SK-N-SH (cell line): ENCODE measurements at regions not wholly inside any gene's neighbourhood (a gene's known extent, or its start where the extent isn't known, plus 50 kb on each side); places are given as distances from the start of the nearest gene placed in this dataset.

Experiments
- CTCF ChIA-PET: fragments of 300-600, 350-600 bp; formaldehyde crosslinking; extraction: SDS; loops from one replicate; lab custom pipeline; 2021; lab: Yijun Ruan, JAX
- POLR2A ChIA-PET: fragments of 350-600 bp; sonication (Branson Sonifier 250); formaldehyde crosslinking; extraction: SDS; loops from one replicate; lab custom pipeline; 2020; ENCODE audit warnings: antibody characterized with exemption, inconsistent platforms; lab: Yijun Ruan, JAX
- DNase-seq: peaks from one replicate; pipeline ENCODE4 v3.0.0; 2012
- H2AFZ ChIP-seq: fragments of 200-600 bp; sonication (generic); 2 replicates; pipeline ENCODE4 v1.8.1; 2016; ENCODE audit warnings: antibody characterized with exemption, mild to moderate bottlenecking, low read depth
- H3F3A ChIP-seq: fragments of 200-600 bp; sonication (generic); replicated peaks from 2 replicates; pipeline ENCODE3; 2016; ENCODE audit warnings: antibody characterized with exemption, mild to moderate bottlenecking; ENCODE audit not compliant: insufficient read depth
- H3K27ac ChIP-seq, 2 experiments: fragments of 200-500 bp in 1 of 2; fragments of 200-600 bp in 1 of 2; sonication (Bioruptor generic) in 1 of 2; sonication (generic), shearing (Covaris generic) in 1 of 2; 2 replicates each; pipeline versions ENCODE4 v1.5.1 to v1.6.1; 2014 to 2016; ENCODE audit warnings: low read depth in 2 of 2, inconsistent platforms in 1 of 2, low read length in 1 of 2, mild to moderate bottlenecking in 1 of 2, mixed read lengths in 1 of 2
- H3K27me3 ChIP-seq: fragments of 200-600 bp; sonication (generic), shearing (Covaris generic); 2 replicates; pipeline ENCODE4 v1.6.1; 2016; ENCODE audit warnings: mixed run types; ENCODE audit not compliant: insufficient read depth
- H3K36me3 ChIP-seq, 2 experiments: fragments of 200-500 bp in 1 of 2; fragments of 200-600 bp in 1 of 2; sonication (Bioruptor generic) in 1 of 2; sonication (generic) in 1 of 2; replicated peaks in 1 of 2; 2 replicates each; pipeline versions ENCODE3 to v1.5.1; 2014 to 2016; ENCODE audit warnings: low read length in 1 of 2, mild to moderate bottlenecking in 1 of 2; ENCODE audit not compliant: insufficient read depth in 2 of 2, control insufficient read depth in 1 of 2
- H3K4me1 ChIP-seq, 2 experiments: fragments of 200-500 bp in 1 of 2; fragments of 200-600 bp in 1 of 2; sonication (Bioruptor generic) in 1 of 2; sonication (generic), shearing (Covaris generic) in 1 of 2; 2 replicates each; pipeline versions ENCODE4 v1.5.1 to v1.6.1; 2014 to 2016; ENCODE audit warnings: low read depth in 1 of 2, low read length in 1 of 2, mixed run types in 1 of 2; ENCODE audit not compliant: insufficient read depth in 2 of 2, control insufficient read depth in 1 of 2
- H3K4me2 ChIP-seq: fragments of 200-600 bp; sonication (generic), shearing (Covaris generic); 2 replicates; pipeline ENCODE4 v1.6.1; 2017; ENCODE audit warnings: mixed run types
- H3K4me3 ChIP-seq, 2 experiments: fragments of 200-500 bp in 1 of 2; fragments of 200-600 bp in 1 of 2; sonication (Bioruptor generic) in 1 of 2; sonication (generic), shearing (Covaris generic) in 1 of 2; 2 replicates each; pipeline versions ENCODE4 v1.5.1 to v1.8.1; 2014 to 2016; ENCODE audit warnings: low read depth in 2 of 2, inconsistent platforms in 1 of 2, low read length in 1 of 2, mild to moderate bottlenecking in 1 of 2, mixed read lengths in 1 of 2, moderate library complexity in 1 of 2
- H3K79me2 ChIP-seq: fragments of 200-600 bp; sonication (generic); 2 replicates; pipeline ENCODE4 v1.8.1; 2017; ENCODE audit warnings: mild to moderate bottlenecking; ENCODE audit not compliant: insufficient read depth
- H3K9ac ChIP-seq: fragments of 200-600 bp; sonication (generic); 2 replicates; pipeline ENCODE4 v1.6.1; 2017; ENCODE audit warnings: mixed run types
- H3K9me2 ChIP-seq: fragments of 200-600 bp; sonication (generic); 2 replicates; pipeline ENCODE4 v1.6.1; 2017; ENCODE audit warnings: mixed run types
- H3K9me3 ChIP-seq: fragments of 200-600 bp; sonication (generic); 2 replicates; pipeline ENCODE4 v1.6.1; 2017; ENCODE audit warnings: mixed run types, mild to moderate bottlenecking, moderate library complexity
- H4K20me1 ChIP-seq: fragments of 200-600 bp; sonication (generic); 2 replicates; pipeline ENCODE4 v1.6.1; 2017; ENCODE audit warnings: mild to moderate bottlenecking, mixed run types; ENCODE audit not compliant: insufficient read depth
- CHD2 ChIP-seq: fragments of 150-350 bp; IDR thresholded peaks from 2 replicates; pipeline ENCODE4 v1.6.1; 2018; ENCODE audit warnings: low read length; ENCODE audit not compliant: partially characterized antibody
- ELF1 ChIP-seq: IDR thresholded peaks from 2 replicates; pipeline ENCODE4 v1.4.0; 2012
- EP300 ChIP-seq, 2 experiments: IDR thresholded peaks; 2 replicates each; pipeline versions ENCODE4 v1.4.0 to v1.6.1; 2012; ENCODE audit warnings: borderline replicate concordance in 1 of 2, low read depth in 1 of 2, low read length in 1 of 2
- EZH2phosphoT487 ChIP-seq: fragments of 200-600 bp; sonication (generic); IDR thresholded peaks from 2 replicates; pipeline ENCODE4 v1.6.1; 2017; ENCODE audit warnings: low read depth, mixed run types, mild to moderate bottlenecking, antibody characterized with exemption, moderate library complexity, borderline replicate concordance
- FOSL2 ChIP-seq: IDR thresholded peaks from 2 replicates; pipeline ENCODE4 v1.4.0; 2012; ENCODE audit warnings: low read depth, mild to moderate bottlenecking, moderate library complexity, borderline replicate concordance
- GATA2 ChIP-seq: sonication (generic); formaldehyde crosslinking; IDR thresholded peaks from 2 replicates; pipeline ENCODE4 v1.5.0; 2020; ENCODE audit warnings: mild to moderate bottlenecking, missing genetic modification reagents
- JUND ChIP-seq: IDR thresholded peaks from 2 replicates; pipeline ENCODE4 v1.4.0; 2012
- MXI1 ChIP-seq: IDR thresholded peaks from 2 replicates; pipeline ENCODE4 v1.6.1; 2012; ENCODE audit warnings: mild to moderate bottlenecking, low read depth, low read length, improper control_type of control experiment
- NRF1 ChIP-seq: IDR thresholded peaks from 2 replicates; pipeline ENCODE4 v1.6.1; 2012; ENCODE audit warnings: low read depth, mild to moderate bottlenecking, low read length
- POLR2AphosphoS5 ChIP-seq: IDR thresholded peaks from 2 replicates; pipeline ENCODE4 v1.6.1; 2012; ENCODE audit warnings: low read depth, low read length
- RCOR1 ChIP-seq: fragments of 150-350 bp; IDR thresholded peaks from 2 replicates; pipeline ENCODE4 v1.6.1; 2017; ENCODE audit warnings: antibody characterized with exemption, low read length
- SIN3A ChIP-seq: IDR thresholded peaks from 2 replicates; pipeline ENCODE4 v1.6.1; 2012; ENCODE audit warnings: low read depth, mild to moderate bottlenecking, low read length, moderate library complexity, borderline replicate concordance
- TAF1 ChIP-seq: IDR thresholded peaks from 2 replicates; pipeline ENCODE4 v1.6.1; 2012; ENCODE audit warnings: low read depth, mild to moderate bottlenecking, low read length, moderate library complexity, borderline replicate concordance
- TEAD4 ChIP-seq: IDR thresholded peaks from 2 replicates; pipeline ENCODE4 v1.4.0; 2012; ENCODE audit warnings: mild to moderate bottlenecking, borderline replicate concordance; ENCODE audit not compliant: insufficient read depth
- YY1 ChIP-seq: IDR thresholded peaks from 2 replicates; pipeline ENCODE4 v1.4.0; 2012; ENCODE audit warnings: low read depth, mild to moderate bottlenecking
- WGBS: methylation state at CpG from one replicate; pipeline ENCODE4 v1.1.6; 2017; ENCODE audit warnings: low lambda C conversion rate; 5-methylcytosine and 5-hydroxymethylcytosine counted together
- TF ChIP-seq, protein P1 (sequence below): IDR thresholded peaks from 2 replicates; pipeline ENCODE4; 2012
- TF ChIP-seq, protein P2 (sequence below): fragments of 200-600 bp; sonication (generic); IDR thresholded peaks from 2 replicates; pipeline ENCODE4 v1.6.1; 2017; ENCODE audit warnings: antibody characterized with exemption, mild to moderate bottlenecking, moderate library complexity
- TF ChIP-seq, protein P3 (sequence below): fragments of 150-350 bp; IDR thresholded peaks from 2 replicates; pipeline ENCODE4 v1.6.1; 2017; ENCODE audit warnings: antibody characterized with exemption, low read length, low read depth, borderline replicate concordance
- TF ChIP-seq, protein P4 (sequence below): fragments of 150-350 bp; IDR thresholded peaks from 2 replicates; pipeline ENCODE4 v1.6.1; 2016; ENCODE audit warnings: mild to moderate bottlenecking, low read depth, low read length

DNA sequence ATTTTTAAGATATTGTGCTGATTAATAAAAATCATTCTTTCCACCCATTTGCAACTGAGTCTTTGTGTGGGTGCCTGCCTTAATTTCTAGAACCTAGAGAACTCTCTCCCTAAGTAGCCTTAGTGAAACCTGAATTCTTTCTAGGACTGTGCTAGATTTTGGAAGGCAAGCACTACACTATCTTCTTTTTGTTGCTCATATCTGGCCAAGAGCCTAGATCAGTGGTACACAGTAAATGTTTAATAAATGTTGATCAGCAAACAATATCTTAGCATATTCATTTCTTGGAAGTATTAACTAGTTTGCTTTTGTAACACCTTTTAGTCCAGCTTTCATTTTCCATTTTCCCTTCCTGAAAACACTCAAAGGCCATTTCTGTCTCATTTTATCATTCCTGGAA lies 108.5 kb upstream of the CARMIL1 start:
- ChIA-PET POLR2A (no interaction called here), CTCF (no interaction called here)
- no peaks in the 10 kb centered on the region for H3K9me2 ChIP-seq
- H3K4me1 ChIP-seq, result peaks cover 27 to 33% of the 10 kb centered on the region in 2 experiments
- no peak overlapping the region for H3K27ac ChIP-seq
- H3K79me2 ChIP-seq, result no peaks in the 10 kb centered on the region
- H2AFZ ChIP-seq, result no peak overlapping the region; the same call in 1 of the 2 replicates
- H3K27me3 ChIP-seq, result no peaks in the 10 kb centered on the region
- no peak overlapping the region for H3K4me3 ChIP-seq
- no peaks in the 10 kb centered on the region for H3K9me3 ChIP-seq
- H3K9ac ChIP-seq, result no peak overlapping the region
- DNase-seq, result no peak
- no peaks in the 10 kb centered on the region for H4K20me1 ChIP-seq
- no peaks in the 10 kb centered on the region for H3K36me3 ChIP-seq
- TF ChIP-seq, protein P1, sequence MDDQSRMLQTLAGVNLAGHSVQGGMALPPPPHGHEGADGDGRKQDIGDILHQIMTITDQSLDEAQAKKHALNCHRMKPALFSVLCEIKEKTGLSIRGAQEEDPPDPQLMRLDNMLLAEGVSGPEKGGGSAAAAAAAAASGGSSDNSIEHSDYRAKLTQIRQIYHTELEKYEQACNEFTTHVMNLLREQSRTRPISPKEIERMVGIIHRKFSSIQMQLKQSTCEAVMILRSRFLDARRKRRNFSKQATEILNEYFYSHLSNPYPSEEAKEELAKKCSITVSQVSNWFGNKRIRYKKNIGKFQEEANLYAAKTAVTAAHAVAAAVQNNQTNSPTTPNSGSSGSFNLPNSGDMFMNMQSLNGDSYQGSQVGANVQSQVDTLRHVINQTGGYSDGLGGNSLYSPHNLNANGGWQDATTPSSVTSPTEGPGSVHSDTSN, result no peak
- no peak for TF ChIP-seq YY1
- TF ChIP-seq, protein P2, sequence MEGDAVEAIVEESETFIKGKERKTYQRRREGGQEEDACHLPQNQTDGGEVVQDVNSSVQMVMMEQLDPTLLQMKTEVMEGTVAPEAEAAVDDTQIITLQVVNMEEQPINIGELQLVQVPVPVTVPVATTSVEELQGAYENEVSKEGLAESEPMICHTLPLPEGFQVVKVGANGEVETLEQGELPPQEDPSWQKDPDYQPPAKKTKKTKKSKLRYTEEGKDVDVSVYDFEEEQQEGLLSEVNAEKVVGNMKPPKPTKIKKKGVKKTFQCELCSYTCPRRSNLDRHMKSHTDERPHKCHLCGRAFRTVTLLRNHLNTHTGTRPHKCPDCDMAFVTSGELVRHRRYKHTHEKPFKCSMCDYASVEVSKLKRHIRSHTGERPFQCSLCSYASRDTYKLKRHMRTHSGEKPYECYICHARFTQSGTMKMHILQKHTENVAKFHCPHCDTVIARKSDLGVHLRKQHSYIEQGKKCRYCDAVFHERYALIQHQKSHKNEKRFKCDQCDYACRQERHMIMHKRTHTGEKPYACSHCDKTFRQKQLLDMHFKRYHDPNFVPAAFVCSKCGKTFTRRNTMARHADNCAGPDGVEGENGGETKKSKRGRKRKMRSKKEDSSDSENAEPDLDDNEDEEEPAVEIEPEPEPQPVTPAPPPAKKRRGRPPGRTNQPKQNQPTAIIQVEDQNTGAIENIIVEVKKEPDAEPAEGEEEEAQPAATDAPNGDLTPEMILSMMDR, result no peak
- TF ChIP-seq FOSL2, result no peak
- no peak for TF ChIP-seq TEAD4
- no peak for TF ChIP-seq JUND
- no peak overlapping the region for H3K4me2 ChIP-seq
- H3F3A ChIP-seq, result peaks cover 37% of the 10 kb centered on the region

DNA sequence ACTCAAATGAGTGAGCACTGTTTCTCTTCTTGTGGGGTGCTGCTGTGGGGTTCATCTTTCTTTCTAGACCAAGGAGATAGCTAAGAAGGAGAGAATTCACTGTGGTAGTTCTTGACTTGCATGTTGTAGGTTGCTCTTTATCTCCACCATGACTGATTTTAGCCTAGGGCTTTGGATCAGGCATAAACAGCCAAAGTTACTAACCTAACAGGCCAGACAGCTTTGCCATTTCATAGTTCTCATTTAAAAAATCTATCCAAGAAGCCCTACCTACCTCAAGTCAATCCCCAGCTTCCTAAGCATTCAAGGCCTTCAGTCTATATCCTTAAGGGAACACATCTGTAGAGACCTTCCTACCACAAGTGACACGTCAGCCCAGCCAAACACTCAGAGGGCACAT lies 107.9 kb upstream of the CARMIL1 start:
- no peak for DNase-seq
- Histone ChIP-seq H3K27ac (no peak overlapping the region), H3K79me2 (no peaks in the 10 kb centered on the region), H3K9ac (no peak overlapping the region), H3K9me3 (no peaks in the 10 kb centered on the region), H3K36me3 (no peaks in the 10 kb centered on the region), H3K9me2 (no peaks in the 10 kb centered on the region), H3K4me3 (no peak overlapping the region), H3F3A (peaks cover 37% of the 10 kb centered on the region), H3K4me1 (peaks cover 24 to 34% of the 10 kb centered on the region in 2 experiments), H4K20me1 (no peaks in the 10 kb centered on the region), H3K4me2 (no peak overlapping the region), H2AFZ (no peak overlapping the region; the same call in 1 of the 2 replicates), H3K27me3 (no peaks in the 10 kb centered on the region)
- no peak for TF ChIP-seq GATA2
- TF ChIP-seq MXI1, result no peak
- TF ChIP-seq SIN3A, result no peak
- TF ChIP-seq, protein P3, sequence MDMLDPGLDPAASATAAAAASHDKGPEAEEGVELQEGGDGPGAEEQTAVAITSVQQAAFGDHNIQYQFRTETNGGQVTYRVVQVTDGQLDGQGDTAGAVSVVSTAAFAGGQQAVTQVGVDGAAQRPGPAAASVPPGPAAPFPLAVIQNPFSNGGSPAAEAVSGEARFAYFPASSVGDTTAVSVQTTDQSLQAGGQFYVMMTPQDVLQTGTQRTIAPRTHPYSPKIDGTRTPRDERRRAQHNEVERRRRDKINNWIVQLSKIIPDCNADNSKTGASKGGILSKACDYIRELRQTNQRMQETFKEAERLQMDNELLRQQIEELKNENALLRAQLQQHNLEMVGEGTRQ, result no peak
- TF ChIP-seq EP300 (IDR thresholded peaks at IDR 0.05; ENCODE audit: borderline replicate concordance in 1 of 2, low read depth in 1 of 2, low read length in 1 of 2), result no peak
- TF ChIP-seq NRF1, result no peak
- TF ChIP-seq POLR2AphosphoS5, result no peak
- TF ChIP-seq RCOR1, result no peak
- no peak for TF ChIP-seq TAF1
- TF ChIP-seq ELF1, result no peak
- TF ChIP-seq, protein P2, result no peak
- TF ChIP-seq, protein P4, sequence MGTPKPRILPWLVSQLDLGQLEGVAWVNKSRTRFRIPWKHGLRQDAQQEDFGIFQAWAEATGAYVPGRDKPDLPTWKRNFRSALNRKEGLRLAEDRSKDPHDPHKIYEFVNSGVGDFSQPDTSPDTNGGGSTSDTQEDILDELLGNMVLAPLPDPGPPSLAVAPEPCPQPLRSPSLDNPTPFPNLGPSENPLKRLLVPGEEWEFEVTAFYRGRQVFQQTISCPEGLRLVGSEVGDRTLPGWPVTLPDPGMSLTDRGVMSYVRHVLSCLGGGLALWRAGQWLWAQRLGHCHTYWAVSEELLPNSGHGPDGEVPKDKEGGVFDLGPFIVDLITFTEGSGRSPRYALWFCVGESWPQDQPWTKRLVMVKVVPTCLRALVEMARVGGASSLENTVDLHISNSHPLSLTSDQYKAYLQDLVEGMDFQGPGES, result no peak
- no peak for TF ChIP-seq EZH2phosphoT487
- TF ChIP-seq CHD2, result no peak
- WGBS, result 100% methylated on average over 1 of the region's 1 CpG
- ChIA-PET POLR2A (no interaction called here), CTCF (interaction anchor here (1.0 kb wide), 1 partner anchor 318 kb away, joined by 3 read pairs; no protein-coding TSS in a partner anchor)
